IPS-11a (cell line): ENCODE measurements at regions not wholly inside any gene's neighbourhood (a gene's known extent, or its start where the extent isn't known, plus 50 kb on each side); places are given as distances from the start of the nearest gene placed in this dataset.
"Not testable (repeated sequence)": the region's sequence is repeated elsewhere in the genome, so short reads cannot be mapped to it uniquely, and the experiment has no call there.

Experiments
- H3K4me3 ChIP-seq: one replicate; pipeline ENCODE4 v1.5.1; 2013; ENCODE audit warnings: low read depth, low read length, control low read depth

DNA sequence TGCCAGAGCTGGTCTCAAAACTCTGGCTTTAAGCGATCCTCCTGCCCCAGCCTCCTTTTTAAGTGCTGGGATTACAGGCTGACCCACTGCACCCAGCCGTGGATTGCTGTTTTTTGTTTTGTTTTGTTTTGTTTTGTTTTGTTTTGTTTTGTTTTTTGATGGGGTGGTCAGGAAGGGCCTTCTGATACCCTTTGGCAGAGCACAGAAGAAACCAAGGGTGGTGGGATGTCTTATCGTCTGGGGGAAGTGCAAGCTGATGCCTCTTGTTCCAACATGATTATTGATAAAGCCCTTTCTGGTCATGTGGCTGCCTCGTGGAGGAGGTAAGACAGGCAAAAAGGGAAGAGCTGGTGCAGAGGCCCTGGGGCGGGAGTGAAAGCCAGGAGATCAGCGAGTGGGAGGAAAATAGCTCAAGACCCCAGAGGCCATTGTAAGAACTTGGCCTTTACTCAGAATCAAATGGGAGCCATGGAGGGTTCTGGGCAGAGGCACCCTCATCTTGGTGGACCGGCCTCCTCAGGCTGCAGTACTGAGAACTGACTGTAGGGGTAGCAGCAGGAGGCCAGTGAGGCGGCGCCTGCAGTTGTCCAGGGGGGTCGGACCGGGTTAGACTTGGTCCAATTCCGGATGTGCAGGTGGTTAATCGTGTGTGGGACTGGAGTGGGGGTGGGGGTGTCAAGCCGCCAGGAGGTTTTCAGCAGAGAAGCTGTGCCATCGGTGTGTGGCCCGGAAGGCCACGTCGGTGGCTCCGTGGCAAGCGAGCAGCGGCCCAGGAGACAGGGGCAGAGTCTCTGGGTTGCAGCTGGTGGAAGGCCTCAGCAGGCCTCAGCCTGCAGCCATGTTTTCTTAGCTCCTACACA lies 84.4 kb upstream of the GSE1 start:
- no peak overlapping the region for H3K4me3 ChIP-seq

DNA sequence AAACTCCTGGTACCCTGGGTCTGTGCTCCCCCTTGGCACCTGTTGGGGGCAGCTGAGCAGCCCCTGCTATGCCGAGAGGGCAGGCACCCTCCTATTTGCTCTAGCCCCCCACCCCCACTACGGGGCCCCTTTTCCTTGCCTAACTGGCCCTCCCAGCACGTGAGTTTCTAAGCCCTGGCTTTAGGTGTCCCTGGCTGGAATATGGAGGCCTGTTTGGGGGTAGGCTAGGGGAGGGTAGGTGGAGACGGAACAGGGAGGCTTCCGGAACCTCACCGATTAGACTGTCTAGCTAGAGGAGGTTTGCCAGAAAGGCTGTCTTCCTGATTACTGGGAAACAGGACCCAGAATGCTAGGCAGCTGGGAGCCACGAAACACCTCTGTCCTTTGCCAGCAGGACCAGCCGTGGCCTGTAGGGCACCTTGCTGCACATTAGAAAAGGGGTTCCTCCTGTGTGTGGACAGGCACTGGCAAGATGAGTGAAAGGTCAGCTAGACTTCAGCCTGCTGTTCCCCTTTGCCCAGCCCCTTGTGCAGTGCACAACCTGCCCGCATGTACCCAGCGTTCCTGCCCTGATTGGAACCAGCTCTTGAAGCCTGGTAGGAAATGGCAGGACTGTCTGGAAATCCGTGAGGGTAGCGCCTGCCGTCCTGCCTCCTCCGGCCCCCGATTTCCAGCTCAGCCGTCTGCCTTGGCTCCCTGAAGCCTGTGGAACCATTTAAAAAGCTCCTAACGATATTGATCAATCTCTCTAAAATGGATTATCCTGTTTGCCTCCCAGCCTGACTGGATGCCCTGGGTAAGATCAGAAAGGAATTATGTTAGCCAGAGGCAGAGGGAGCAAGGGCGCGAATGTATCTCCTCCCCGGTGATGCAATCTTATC lies 83.4 kb upstream of the GSE1 start:
- no peak overlapping the region for H3K4me3 ChIP-seq

DNA sequence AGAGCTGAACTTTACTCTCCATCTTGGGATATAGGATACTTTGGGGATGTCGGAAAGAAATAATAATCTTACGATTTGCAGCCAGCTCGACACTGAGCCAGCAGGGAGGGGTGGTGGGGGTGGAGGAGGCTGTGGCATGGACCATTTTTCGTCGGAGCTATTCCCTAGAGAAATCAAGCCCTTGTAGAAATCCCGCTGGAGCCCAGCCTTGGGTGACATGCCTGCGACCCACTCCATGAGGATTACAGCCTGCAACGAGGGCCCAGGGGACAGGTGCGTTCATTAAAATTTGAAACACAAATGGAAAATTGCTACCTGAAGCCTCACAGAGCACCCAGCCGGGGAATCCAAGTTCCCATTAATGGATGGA lies 82.8 kb upstream of the GSE1 start:
- no peak overlapping the region for H3K4me3 ChIP-seq

DNA sequence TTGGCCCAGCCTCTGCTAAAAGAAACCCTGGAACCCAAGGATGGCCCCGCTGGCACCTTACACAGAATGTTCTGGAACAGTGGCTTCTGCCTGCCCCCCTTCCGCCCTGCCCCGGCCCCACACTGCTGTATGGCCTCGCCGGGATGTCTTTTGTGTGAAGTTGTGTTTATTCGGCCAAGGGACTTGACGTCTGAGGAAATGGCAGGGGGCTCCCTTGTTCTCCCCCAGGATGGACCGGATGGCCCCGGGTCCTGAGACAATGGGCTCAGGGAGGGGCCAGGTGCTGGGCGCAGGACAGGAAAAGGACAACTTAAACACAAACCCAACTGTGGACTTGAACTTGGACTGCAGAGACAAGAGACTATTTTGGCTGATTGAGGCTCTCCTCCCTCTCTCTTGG lies 81.6 kb upstream of the GSE1 start:
- H3K4me3 ChIP-seq = no peak overlapping the region

DNA sequence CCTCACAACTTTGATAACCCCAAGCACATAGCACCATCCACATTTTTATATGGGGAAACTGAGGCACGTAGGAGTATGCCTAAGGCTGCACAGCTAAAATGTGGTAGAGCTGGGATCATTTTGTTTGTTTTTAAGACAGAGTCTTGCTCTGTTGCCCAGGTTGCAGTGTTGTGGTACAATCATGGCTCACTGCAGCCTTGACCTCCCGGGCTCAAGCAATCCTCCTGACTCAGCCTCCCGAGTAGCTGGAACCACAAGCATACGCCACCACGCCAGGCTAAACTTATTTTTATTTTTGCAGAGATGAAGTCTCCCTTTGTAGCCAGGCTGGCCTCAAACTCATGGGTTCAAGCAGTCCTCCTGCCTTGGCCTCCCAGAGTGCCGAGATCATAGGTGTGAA lies 81.0 kb upstream of the GSE1 start:
- H3K4me3 ChIP-seq = no peak overlapping the region

DNA sequence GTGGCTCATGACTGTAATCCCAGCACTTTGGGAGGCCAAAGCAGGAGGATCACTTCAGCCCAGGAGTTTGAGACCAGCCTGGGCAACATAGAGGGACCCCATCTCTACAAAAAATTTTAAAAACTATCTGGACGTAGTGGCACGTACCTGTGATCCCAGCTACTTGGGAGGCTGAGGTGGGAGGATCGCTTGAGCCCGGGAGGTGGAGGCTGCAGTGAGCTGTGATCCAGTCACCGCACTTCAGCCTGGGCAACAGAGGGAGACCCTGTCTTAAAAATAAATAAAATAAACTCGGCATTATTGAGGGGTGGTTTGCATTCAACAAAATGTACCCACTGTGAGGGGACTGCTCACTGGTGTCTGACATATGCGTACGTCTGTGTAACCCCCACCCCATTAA lies 79.5 kb upstream of the GSE1 start:
- not testable (repeated sequence) for H3K4me3 ChIP-seq

DNA sequence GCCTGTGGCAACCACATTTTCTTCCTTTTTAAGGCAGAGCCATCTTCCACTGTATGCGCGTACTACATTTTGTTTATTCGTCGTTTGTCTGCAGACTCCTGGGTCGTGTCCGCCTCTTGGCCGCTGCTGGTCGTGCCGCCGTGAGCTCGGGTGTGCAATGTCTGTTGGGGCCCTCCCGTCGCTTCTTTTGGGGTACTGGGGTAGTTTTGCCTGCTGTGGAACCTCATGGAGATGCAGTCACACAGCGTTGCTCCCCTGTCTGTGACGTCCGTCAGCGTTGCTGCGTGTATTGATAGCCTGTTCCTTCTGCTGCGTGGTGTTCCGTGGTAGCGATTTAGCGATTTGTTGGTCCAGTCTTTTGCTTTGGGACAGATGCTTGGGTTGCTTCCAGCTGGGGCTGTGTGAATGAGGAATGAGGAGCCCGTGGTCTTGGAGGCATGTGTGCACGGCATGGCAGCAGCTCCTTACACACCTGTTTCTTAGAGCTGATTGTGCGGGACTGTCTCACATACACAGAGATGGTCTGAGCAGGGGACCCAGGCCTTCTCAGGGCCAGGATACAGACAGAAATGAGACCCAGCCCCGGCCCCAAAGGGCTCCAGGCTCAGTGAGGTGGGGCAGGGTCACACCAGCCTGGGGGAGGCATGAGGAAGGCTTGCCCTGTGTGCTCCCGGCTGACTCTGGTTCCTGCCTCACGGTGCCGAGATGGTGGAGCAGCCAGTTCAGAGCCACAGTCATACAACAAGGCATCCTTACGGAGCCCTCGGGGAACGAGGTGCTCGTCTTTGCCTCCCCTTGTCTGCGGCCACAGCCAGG lies 78.4 kb upstream of the GSE1 start:
- H3K4me3 ChIP-seq = no peak overlapping the region

DNA sequence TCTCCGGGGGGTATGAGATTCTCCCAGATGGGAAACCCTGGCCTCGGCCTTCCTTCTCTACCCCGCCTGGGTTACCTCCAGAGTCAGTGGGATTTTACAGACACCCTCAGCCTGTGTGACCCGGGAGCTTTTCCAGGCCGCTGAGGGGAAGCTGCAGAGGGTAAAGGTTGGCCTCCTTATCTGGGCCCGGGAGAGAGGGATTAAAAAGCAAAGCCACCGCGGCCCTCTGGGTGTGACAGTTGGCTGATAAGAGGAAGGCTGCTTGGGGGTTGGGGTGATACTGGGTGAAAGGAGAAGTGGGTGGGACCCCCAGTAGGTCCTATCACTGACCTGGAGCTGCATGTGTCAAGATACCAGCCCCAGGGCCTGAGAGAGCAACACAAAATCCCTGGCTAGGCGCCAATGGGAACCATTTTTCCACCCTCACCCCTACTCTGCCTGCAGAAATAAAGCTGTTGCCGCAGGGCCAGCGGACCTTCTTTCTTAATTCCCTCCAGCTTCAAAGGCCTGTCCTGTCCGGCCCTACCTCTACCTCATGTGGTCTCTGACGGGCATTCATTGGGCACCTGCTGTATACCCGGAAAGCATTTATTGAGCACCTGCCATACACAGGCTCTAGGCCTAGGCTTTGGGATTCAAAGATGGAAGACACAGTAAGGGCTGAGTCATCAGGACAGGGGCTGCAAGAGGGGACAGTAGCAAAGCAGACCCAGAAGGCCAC lies 77.6 kb upstream of the GSE1 start:
- no peak overlapping the region for H3K4me3 ChIP-seq

DNA sequence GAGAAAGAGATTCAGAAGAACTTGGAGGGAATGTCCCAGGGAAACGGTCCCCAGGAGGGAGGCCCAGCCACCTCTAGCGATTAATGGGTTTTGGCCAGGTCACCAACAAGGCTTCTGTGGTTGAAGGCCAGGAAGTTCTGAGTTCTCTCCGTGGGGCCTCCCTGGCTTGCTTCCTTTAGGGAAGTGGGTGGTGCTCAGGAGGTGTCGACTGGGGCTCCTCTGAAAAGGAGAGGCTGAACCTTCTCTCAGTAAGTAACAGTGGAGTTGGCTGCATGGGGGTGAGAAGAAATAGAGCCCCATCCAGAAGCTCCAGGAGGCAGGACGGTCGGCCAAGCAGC lies 77.1 kb upstream of the GSE1 start:
- no peak overlapping the region for H3K4me3 ChIP-seq

DNA sequence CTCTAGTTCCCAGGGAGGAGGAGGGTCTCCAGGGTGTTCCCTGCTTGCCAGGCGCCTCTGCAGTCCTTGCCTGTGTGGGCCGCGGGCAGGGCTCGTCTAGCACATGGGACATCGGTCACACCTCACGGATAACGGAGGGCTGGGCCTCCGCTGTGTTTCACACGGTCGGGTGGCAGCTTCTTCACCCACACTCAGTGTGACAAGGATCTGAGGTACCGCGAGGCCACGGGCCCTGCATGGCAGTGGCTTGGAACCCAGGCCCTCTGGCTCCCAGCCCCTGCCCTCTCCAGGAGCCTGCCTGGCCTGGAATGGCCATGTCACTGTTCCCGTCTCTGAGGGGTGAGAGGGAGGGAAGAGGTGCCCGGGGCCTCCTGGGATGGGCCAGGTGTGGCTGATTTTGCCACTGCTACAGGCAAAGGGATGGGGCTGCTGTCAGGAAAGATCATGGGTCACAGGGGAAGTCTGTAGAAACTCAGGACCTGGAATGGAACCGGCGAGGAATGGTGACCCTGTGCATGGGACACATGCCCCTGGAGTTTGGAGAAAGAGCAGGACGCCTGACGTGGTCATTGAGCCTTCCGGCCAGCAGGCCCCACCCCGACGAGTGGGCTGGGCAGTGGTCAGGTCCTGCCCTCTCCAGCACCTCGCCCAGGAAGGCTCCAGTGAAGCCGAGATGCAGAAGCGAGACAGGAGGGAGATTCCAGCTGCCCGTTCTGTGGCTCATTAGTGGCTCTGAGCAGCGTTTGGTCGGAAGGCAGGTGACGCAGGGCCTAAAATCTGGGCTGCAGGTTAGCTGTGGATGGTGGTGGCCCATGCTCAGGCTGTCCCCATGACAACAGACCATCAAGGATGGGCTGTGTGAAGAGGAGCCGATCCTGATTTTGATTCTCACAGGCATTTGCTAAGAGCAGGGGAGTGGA lies 76.5 kb upstream of the GSE1 start:
- H3K4me3 ChIP-seq = no peak overlapping the region

DNA sequence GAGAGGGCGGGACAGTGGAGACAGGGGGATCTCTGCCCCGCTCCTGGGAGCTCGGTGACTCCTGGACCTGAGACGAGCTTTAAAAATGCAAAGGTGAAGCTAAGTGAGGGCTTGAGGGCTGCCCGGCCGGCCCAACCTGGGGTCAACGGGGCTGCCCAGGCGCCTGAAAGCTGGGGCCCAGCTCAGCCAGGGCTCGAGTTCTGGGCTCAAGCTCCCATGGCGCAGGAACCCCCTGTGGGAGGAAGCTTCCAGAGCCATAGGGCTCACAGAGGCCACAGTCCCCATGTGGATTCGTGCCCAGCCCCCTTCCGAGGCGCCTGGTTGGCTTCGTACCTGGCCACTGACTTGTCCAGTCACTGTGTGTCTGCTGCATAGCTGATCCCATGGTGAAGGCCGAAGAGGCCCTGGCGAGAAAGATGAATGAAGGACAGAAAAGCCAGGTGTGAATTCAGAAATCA lies 75.8 kb upstream of the GSE1 start:
- H3K4me3 ChIP-seq = no peak overlapping the region

DNA sequence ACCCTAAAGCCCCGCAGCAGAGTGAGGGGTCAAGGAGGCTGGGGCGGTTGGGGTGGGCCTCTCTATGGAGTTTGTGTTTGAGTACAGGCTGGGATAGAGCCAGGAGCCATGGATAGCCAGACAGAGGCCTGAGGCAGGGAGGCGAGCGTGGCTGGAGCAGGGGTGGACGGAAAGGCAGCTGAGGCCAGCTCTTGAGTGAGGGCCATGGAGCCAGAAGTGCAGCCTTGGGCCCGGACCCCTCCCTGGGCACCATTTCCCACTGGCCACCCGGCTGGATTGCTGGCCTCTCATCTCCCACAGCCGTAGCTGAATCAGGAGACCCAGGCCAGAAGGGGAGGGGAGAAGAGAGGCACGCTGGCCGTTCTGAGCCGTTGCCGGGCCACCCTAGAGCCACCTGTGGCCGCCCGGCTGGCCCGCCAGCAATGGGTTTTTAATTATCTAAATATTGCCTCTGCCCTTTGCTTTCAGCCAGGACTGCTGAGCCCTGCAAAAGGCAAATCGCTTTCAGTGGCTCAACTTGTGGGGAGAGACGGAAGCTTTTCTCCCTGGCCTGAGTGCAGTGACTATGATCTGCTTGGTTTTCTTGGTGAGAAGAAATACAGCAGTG lies 75.2 kb upstream of the GSE1 start:
- H3K4me3 ChIP-seq = no peak overlapping the region

DNA sequence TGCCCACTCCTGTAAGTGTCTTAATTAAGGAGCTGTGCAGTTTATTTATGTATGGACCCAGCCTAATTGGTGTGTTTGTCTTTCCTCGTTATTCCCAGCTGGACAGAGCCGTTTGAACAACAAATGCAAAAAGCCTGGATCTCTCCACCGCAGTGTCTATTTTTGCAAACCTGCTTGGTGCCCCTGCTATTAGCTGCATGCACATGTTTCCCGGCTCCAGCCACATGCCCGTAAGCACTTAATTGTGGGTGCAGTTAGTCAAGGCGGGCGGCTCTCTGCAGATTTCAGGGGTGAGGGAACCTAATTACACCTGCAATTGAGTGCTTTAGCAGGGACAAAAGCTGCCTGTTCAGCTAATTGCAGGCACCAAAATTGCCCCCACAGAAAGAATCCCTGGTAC lies 74.0 kb upstream of the GSE1 start:
- H3K4me3 ChIP-seq = no peak overlapping the region

DNA sequence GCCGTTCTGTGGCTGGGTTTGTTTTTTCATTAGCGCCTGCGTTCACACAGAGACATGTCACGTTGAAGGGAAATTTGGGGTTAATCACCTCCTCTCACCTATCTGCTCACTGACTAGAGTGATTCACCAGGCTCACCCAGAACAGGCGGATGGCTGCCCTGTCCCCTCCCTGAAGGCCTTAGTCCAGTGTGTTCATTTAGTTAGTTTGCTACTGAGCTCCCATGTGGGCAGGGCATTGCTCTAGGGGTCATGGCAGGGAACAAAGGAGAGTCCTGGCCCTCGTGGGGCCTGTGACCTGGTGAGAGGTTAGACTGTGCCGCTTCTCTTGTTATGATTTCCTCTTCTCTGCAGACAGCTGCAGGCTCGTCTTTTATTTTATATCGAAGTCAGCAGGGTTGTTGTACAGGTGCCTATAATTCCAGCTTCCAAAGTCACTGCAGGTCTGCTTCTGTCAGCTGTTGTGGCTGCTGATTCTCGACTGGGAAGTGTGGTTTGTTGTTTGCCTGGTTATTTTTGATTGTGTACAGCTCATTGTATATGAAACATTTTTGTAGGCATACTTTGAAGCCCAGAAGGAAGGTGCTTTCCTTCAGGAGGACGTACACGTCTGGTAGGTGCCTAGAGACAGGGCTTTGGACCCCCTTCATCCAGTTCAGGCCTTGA lies 73.4 kb upstream of the GSE1 start:
- no peak overlapping the region for H3K4me3 ChIP-seq

DNA sequence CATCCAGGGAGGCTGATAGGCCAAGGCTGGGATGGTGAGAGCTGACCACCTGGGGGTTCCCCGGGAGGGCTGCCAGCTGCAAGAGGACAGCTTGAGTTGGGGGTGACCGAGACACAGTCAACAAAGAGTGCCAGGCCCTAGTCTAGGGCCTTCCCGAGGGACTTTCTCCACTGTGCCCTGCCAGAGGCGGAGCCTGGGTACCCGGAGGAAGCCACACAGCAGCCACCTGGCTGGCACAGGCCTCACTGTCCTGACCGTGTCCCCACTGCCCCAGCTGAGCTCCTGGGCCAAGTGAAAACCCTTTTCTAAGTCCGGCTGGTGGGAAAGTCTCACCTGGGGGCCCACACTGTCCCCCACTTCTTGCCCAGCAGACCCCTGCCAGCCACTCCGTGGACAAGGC lies 71.9 kb upstream of the GSE1 start:
- H3K4me3 ChIP-seq = no peak overlapping the region

DNA sequence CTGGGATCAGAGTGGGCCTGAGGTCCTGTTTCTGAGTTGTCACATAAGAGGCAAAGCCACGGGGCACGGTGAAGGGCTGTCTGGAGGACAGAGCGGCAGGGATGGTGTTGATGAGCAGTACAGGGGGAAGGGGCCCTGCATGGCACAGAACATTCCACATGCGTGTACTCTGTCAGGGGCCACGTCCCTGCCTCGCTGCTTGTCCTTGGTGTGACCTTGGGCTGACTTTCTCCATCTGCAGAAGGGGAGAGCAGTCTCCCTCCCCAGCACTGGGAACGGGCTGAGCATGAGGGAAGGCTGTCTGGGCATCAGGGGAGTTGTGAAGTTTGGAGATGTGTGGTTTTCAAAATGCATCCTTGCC lies 71.5 kb upstream of the GSE1 start:
- no peak overlapping the region for H3K4me3 ChIP-seq

DNA sequence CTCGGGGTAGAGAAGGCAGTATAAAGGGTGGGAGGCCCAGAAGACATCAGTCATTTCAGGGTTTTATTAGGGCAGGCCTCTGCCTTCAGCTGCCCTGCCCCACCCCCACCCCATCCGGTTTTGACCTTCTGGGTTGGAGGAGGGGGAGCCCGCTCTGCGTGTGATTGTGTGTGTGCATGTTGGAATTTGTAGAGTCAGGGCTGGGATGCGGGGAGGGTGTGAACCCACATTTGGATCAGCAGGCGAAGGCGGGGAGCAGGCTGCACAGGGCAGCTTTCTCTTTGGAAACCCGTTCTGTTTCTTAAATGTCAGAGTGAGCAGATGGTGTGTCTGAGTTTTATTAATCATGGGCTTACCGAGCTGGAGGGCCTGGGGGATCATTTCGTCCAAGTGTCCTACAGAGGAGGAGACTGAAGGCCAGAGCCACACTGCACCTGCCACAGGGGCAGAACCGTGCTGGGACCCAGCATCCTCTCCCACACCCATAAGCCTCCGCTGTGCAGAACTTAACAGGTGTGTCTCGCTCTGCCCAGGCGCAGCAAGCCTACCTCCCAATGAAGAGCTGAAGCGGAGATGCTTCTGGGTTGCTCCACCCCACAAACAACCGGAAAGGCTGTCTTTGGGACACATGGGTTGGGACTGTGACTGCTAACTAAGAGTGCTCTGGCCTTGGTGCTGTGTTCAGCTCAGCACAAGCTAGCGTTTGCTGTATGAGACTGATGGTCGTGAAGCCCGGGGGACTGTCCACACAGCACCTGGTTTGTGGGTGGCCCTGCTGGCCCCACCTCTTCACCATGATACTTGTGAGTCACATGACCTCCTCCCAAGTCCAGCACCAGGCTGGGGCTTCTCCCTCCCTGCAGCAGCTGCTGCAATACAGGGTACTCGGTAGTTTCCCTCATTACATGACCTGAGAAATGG lies 70.9 kb upstream of the GSE1 start:
- no peak overlapping the region for H3K4me3 ChIP-seq

DNA sequence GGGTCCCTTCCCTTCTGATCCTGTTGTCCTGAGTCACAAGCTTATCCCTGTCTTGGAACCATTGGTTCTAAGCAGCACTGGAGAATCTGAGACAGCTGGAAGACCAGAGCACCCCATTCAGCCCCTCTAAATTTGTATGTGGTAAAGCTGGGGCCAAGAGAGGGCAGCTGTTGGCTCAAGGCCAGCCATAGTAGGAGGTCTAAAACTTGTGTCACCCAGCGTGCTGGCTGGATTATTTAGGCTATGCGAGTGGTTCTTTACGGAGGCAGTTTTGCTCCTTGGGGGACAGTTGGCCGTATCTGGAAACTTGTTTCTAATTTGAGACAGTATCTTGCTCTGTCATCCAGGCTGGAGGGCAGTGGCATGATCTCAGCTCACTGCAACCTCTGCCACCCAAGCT lies 69.6 kb upstream of the GSE1 start:
- H3K4me3 ChIP-seq = no peak overlapping the region
